NCI-H2107 treated with DMSO at 0.1 percent for 48 hours (cell line): ENCODE measurements at regions not wholly inside any gene's neighbourhood (a gene's known extent, or its start where the extent isn't known, plus 50 kb on each side); places are given as distances from the start of the nearest gene placed in this dataset.

Experiments used
- DNase-seq: peaks from one replicate; lab custom pipeline; 2025; ENCODE audit not compliant: unreplicated experiment; lab: John Stamatoyannopoulos, UW

GRCh38 chr10:61356354-61356753, 96.8 kb downstream of the TMEM26 start:
- DNase-seq = no peak

GRCh38 chr10:61355211-61355610, 98.0 kb downstream of the TMEM26 start:
- DNase-seq = no peak

GRCh38 chr10:61354401-61354975, 98.7 kb downstream of the TMEM26 start:
- no peak for DNase-seq

GRCh38 chr10:61350794-61351193, 102.4 kb downstream of the TMEM26 start:
- DNase-seq = no peak

- DNase-seq = no peak
Measured at GRCh38 chr10:61350068-61350467, 103.1 kb downstream of the TMEM26 start.

- no peak for DNase-seq
Measured at GRCh38 chr10:61346796-61347413, 106.3 kb downstream of the TMEM26 start.

- DNase-seq = no peak
Measured at GRCh38 chr10:61343796-61344195, 109.4 kb downstream of the TMEM26 start.

- DNase-seq = no peak
Measured at GRCh38 chr10:61342858-61343572, 110.2 kb downstream of the TMEM26 start.

- DNase-seq = no peak
Measured at GRCh38 chr10:61341008-61341407, 112.2 kb downstream of the TMEM26 start.

GRCh38 chr10:61338146-61338545, 115.0 kb downstream of the TMEM26 start:
- DNase-seq = no peak

GRCh38 chr10:61337741-61338140, 115.4 kb downstream of the TMEM26 start:
- no peak for DNase-seq

GRCh38 chr10:61336831-61337230, 116.3 kb downstream of the TMEM26 start:
- no peak for DNase-seq

- no peak for DNase-seq
Measured at GRCh38 chr10:61335359-61335758, 117.8 kb downstream of the TMEM26 start.

- DNase-seq = no peak
Measured at GRCh38 chr10:61332581-61332980, 120.6 kb downstream of the TMEM26 start.

- DNase-seq = no peak
Measured at GRCh38 chr10:61330669-61331068, 122.5 kb downstream of the TMEM26 start.

GRCh38 chr10:61329854-61330253, 123.3 kb downstream of the TMEM26 start:
- DNase-seq = no peak

GRCh38 chr10:61325223-61325960, 127.8 kb downstream of the TMEM26 start:
- DNase-seq = no peak

- DNase-seq = no peak
Measured at GRCh38 chr10:61323726-61324125, 129.5 kb downstream of the TMEM26 start.

- DNase-seq = no peak
Measured at GRCh38 chr10:61321041-61321857, 131.9 kb downstream of the TMEM26 start.

GRCh38 chr10:61320257-61320587, 133.0 kb downstream of the TMEM26 start:
- no peak for DNase-seq
